Suprapubic skin (tissue), 4 donors: ENCODE measurements at regions not wholly inside any gene's neighbourhood (a gene's known extent, or its start where the extent isn't known, plus 50 kb on each side); places are given as distances from the start of the nearest gene placed in this dataset.

Experiments
- DNase-seq, 2 donors: peaks; one replicate each; pipeline ENCODE4 v3.0.0-alpha.2; 2019; ENCODE audit warnings: low spot score in 2 of 2
- H3K27ac ChIP-seq: fragments of 200-600 bp; sonication (generic); one replicate; pipeline ENCODE4 v1.5.1; 2019
- H3K27me3 ChIP-seq: fragments of 200-600 bp; sonication (generic); one replicate; pipeline ENCODE4 v1.5.1; 2019
- H3K36me3 ChIP-seq: fragments of 200-600 bp; sonication (generic); one replicate; pipeline ENCODE4 v1.5.1; 2019
- H3K4me1 ChIP-seq: fragments of 200-600 bp; sonication (generic); one replicate; pipeline ENCODE4 v1.5.1; 2019
- H3K4me3 ChIP-seq: fragments of 200-600 bp; sonication (generic); one replicate; pipeline ENCODE4 v1.5.1; 2019; ENCODE audit warnings: mild to moderate bottlenecking
- H3K9me3 ChIP-seq: fragments of 200-600 bp; sonication (generic); one replicate; pipeline ENCODE4 v1.5.1; 2019
- EP300 ChIP-seq: sonication (generic); formaldehyde crosslinking; IDR thresholded peaks from one replicate; pipeline ENCODE4 v1.6.1; 2017; ENCODE audit warnings: antibody characterized with exemption
- POLR2A ChIP-seq, 2 donors: fragments of 450-650 bp; IDR thresholded peaks; one replicate each; pipeline ENCODE4 v1.6.1; 2017; ENCODE audit warnings: antibody characterized with exemption in 2 of 2, mild to moderate bottlenecking in 2 of 2, moderate library complexity in 2 of 2
- POLR2AphosphoS5 ChIP-seq, 3 donors: sonication (generic); formaldehyde crosslinking; IDR thresholded peaks; one replicate each; pipeline ENCODE4 v1.6.1; 2017; ENCODE audit warnings: antibody characterized with exemption in 3 of 3
- WGBS: methylation state at CpG from one replicate; pipeline ENCODE4 v1.1.5; 2018; 5-methylcytosine and 5-hydroxymethylcytosine counted together
- TF ChIP-seq, protein P1 (sequence below), 2 donors: fragments of 200-600 bp in 1 of 2; fragments of 450-650 bp in 1 of 2; sonication (generic) in 1 of 2; IDR thresholded peaks; one replicate each; pipeline ENCODE4 v1.5.1; 2016 to 2019; ENCODE audit warnings: antibody characterized with exemption in 2 of 2, mild to moderate bottlenecking in 1 of 2, moderate library complexity in 1 of 2

DNA sequence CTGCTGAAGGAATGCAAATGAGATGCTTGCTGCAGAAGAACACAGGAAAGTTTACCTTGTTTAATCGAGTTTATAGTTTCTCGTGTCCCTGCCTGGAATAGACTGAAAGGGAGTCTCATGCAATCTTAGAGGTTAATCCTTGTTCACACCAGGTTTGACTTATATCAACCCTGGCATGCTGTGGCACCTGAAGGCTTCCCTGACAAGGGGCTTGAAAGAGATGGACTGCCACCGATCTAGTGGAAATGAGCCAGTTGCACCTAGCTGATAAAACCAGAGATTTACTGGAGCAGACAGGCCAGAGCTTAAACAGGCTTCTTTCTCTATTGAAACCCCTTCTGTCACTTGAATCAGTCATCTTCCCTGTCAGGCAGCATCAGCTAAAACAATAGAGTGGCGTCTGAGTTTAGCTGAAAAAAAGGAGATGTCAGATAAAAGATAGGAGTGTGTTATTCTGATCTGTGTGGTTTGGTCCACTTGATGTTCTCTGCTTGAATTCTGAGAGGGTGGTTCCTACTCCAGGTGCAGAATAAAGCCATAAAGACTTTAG, 349.7 kb downstream of the RWDD3 start:
- Histone ChIP-seq H3K36me3 (no peaks in the 10 kb centered on the region), H3K27me3 (no peaks in the 10 kb centered on the region), H3K4me1 (no peaks in the 10 kb centered on the region), H3K9me3 (no peaks in the 10 kb centered on the region), H3K4me3 (no peak overlapping the region), H3K27ac (no peak overlapping the region)
- TF ChIP-seq POLR2AphosphoS5 (IDR thresholded peaks at IDR 0.05) (no peak), EP300 (no peak), POLR2A (IDR thresholded peaks at IDR 0.05) (no peak)
- TF ChIP-seq, protein P1, sequence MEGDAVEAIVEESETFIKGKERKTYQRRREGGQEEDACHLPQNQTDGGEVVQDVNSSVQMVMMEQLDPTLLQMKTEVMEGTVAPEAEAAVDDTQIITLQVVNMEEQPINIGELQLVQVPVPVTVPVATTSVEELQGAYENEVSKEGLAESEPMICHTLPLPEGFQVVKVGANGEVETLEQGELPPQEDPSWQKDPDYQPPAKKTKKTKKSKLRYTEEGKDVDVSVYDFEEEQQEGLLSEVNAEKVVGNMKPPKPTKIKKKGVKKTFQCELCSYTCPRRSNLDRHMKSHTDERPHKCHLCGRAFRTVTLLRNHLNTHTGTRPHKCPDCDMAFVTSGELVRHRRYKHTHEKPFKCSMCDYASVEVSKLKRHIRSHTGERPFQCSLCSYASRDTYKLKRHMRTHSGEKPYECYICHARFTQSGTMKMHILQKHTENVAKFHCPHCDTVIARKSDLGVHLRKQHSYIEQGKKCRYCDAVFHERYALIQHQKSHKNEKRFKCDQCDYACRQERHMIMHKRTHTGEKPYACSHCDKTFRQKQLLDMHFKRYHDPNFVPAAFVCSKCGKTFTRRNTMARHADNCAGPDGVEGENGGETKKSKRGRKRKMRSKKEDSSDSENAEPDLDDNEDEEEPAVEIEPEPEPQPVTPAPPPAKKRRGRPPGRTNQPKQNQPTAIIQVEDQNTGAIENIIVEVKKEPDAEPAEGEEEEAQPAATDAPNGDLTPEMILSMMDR (IDR thresholded peaks at IDR 0.05) = no peak
- 83% methylated on average over 4 of the region's 4 CpGs for WGBS
- no peak for DNase-seq

DNA sequence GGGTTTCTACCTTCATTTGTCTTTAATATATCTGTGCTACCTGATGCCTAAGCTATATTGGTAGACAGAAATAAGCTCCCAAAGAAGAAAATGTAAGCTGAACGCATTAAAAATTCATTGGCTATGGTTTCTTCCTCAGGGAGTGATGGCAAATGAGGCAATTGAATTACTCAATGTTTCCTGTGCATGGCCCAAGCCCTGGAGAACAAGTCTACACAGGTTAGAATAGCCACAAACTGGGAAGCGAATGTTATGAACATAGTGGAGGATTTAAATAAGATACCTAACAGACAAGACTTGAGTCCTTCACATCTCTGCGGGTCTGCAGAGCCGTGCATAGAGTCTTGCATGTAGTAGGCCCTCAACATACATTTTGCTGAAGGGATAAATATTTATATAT, 350.3 kb downstream of the RWDD3 start:
- no peaks in the 10 kb centered on the region for H3K27me3 ChIP-seq
- H3K4me1 ChIP-seq = no peaks in the 10 kb centered on the region
- peak in 1 of 3 donors; percentile 24 for TF ChIP-seq POLR2AphosphoS5 (IDR thresholded peaks at IDR 0.05)
- TF ChIP-seq, protein P1 (IDR thresholded peaks at IDR 0.05) = no peak
- no peaks in the 10 kb centered on the region for H3K36me3 ChIP-seq
- H3K4me3 ChIP-seq = no peak overlapping the region
- H3K27ac ChIP-seq = no peak overlapping the region
- no peaks in the 10 kb centered on the region for H3K9me3 ChIP-seq
- no peak for DNase-seq
- WGBS = 74% methylated on average over 4 of the region's 4 CpGs

DNA sequence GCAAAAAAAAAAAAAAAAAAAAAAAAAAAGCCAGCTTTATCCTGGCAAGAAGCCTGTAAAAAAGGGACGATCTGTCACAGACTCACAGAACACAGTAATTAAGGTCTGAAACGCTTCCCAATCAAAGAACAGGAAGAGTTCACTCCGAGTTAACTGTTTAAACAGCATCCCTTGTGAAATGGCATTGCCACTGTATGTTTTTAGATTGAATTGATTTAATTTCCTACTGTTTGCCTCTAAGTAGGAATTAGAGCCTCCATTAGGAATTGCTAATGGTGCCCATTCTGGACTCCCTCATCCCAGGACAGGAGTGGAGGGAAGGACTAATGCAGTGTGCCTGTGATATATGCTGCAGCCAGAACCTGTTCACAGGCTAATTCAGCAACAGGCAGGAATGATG, 370.8 kb downstream of the RWDD3 start:
- H3K27ac ChIP-seq = no peak overlapping the region
- DNase-seq = no peak
- H3K27me3 ChIP-seq = no peaks in the 10 kb centered on the region
- peaks cover 5% of the 10 kb centered on the region for H3K9me3 ChIP-seq
- WGBS = 13% methylated on average over 3 of the region's 3 CpGs
- H3K36me3 ChIP-seq = no peaks in the 10 kb centered on the region
- TF ChIP-seq POLR2A (IDR thresholded peaks at IDR 0.05) (no peak), POLR2AphosphoS5 (IDR thresholded peaks at IDR 0.05) (no peak)
- H3K4me1 ChIP-seq = no peaks in the 10 kb centered on the region
- H3K4me3 ChIP-seq = no peak overlapping the region

DNA sequence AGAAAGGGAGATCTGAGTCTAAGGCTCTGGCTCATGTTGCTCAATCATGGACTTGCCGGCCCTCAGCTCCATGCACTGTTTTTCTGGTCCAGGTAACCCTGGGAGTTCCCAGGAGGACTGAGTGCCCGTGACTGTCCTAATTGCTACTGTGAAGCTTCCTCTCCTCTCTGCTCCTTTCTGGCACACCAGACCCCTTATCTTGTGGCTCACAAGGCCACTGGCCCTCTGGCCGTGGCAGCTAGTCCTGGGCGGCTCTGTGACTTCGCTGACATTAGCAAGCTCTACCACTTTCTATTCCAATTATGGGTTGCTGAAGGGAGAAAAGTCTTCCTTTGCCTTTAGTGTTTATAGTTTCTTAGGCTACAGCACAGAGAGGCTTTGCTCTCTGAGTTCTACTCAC, 380.2 kb downstream of the RWDD3 start:
- TF ChIP-seq EP300 (no peak), POLR2AphosphoS5 (IDR thresholded peaks at IDR 0.05) (no peak), POLR2A (IDR thresholded peaks at IDR 0.05) (no peak)
- TF ChIP-seq, protein P1 (IDR thresholded peaks at IDR 0.05) = no peak
- H3K4me1 ChIP-seq = no peaks in the 10 kb centered on the region
- DNase-seq = no peak
- no peak overlapping the region for H3K27ac ChIP-seq
- WGBS = 86% methylated on average over 5 of the region's 5 CpGs
- H3K9me3 ChIP-seq = no peaks in the 10 kb centered on the region
- no peak overlapping the region for H3K4me3 ChIP-seq
- H3K36me3 ChIP-seq = no peaks in the 10 kb centered on the region
- H3K27me3 ChIP-seq = no peaks in the 10 kb centered on the region

DNA sequence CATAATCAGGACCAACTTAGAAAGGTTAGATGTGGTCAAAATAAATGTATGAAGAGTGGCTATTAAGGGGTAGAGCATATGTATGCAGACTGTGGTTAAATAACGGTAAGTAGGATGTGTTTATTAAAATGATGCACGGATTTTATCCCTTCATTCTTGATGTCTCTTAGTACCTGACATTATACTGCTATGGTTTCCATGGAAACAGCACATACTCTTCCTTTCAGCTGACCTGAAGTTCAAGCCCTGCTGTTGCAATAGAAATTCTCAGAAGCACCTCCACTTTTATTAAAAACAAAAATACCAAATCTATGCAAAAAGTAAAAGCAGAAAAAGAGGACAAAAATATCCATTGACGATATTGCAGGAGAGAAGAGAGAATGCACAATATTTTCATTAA, 381.4 kb downstream of the RWDD3 start:
- no peak for DNase-seq
- H3K27ac ChIP-seq = no peak overlapping the region
- H3K4me3 ChIP-seq = no peak overlapping the region
- TF ChIP-seq POLR2A (IDR thresholded peaks at IDR 0.05) (no peak), EP300 (no peak), POLR2AphosphoS5 (IDR thresholded peaks at IDR 0.05) (no peak)
- TF ChIP-seq, protein P1 (IDR thresholded peaks at IDR 0.05) = no peak
- no peaks in the 10 kb centered on the region for H3K27me3 ChIP-seq
- 81% methylated on average over 3 of the region's 3 CpGs for WGBS
- H3K36me3 ChIP-seq = no peaks in the 10 kb centered on the region
- no peaks in the 10 kb centered on the region for H3K4me1 ChIP-seq
- no peaks in the 10 kb centered on the region for H3K9me3 ChIP-seq

DNA sequence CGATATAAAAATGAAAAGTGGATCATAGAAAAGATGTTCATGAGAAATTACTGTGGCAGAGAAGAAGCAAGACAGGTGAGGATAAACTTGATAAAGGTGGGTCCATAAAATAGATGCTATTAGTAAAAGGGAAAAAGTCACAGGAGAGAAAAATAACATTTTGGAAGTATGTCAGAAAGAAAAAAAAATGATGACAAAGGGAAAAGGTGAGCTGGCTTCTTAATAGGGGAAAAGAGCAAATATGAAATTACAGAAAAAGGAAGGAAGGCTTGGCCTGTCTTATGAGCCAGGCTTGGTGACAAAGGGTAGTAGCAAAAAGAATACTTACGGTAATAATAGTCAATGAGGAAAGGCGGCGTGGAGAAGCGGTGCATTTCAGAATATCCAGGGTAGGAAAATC, 386.1 kb downstream of the RWDD3 start:
- WGBS = 96% methylated on average over 5 of the region's 5 CpGs
- no peaks in the 10 kb centered on the region for H3K27me3 ChIP-seq
- no peak overlapping the region for H3K27ac ChIP-seq
- no peaks in the 10 kb centered on the region for H3K9me3 ChIP-seq
- H3K4me3 ChIP-seq = no peak overlapping the region
- TF ChIP-seq EP300 (no peak), POLR2AphosphoS5 (IDR thresholded peaks at IDR 0.05) (no peak), POLR2A (IDR thresholded peaks at IDR 0.05) (no peak)
- TF ChIP-seq, protein P1 (IDR thresholded peaks at IDR 0.05) = no peak
- no peaks in the 10 kb centered on the region for H3K4me1 ChIP-seq
- DNase-seq = no peak
- H3K36me3 ChIP-seq = no peaks in the 10 kb centered on the region
